ENCODE measurements at regions not wholly inside any gene's neighbourhood (a gene's known extent, or its start where the extent isn't known, plus 50 kb on each side); places are given as distances from the start of the nearest gene placed in this dataset.

DNA sequence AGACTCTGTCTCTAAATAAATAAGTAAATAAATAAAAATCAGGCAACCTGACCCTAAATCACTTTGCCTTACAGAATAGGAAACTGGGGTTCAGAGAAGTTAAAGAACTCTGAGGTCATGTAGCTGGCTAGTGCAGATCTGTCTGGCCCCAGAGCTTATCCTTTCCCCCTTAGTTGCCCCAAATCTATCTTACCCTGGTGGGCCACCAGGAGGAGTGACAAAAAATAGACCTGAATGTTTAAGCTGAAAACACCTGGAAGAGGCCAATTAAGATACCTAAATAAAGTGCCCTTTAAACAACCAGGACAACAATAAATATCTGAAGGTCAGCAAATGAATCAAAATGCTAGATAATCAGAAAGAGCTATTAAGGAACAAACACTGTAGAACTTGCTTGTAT, 59.7 kb downstream of the TEX35 start:
- Mint-ChIP-seq H3K9me3 (peaks cover 5% of the 10 kb centered on the region), H3K36me3 (peaks cover 26% of the 10 kb centered on the region), H3K27ac (peak overlapping the region; percentile 33), H3K4me3 (peak overlapping the region; percentile 47), H3K27me3 (no peaks in the 10 kb centered on the region), H3K4me1 (peaks cover 49% of the 10 kb centered on the region)
- no peak for ATAC-seq (ENCODE audit: low read depth)
- no peak for DNase-seq (ENCODE audit: low spot score in 2 of 2)

DNA sequence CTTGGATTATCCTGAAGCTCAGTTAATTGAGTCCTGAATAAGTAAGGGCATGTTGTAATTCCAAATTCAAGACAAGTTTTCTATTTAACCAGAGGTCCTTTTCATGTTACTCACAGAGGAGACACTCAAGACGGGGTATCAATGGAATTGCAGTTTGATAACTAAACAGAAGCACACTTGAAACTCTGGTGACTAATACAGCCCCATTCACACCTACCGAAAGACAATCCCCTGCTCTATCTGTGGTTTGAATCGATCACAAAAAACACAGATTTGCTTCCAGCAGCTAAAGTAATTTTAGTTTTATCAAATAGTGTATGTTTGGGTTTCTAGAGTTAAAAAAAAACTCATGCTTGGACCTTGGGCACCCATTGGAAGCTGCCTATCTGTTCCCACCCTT, 60.4 kb downstream of the TEX35 start:
- H3K4me1 Mint-ChIP-seq: peaks cover 52% of the 10 kb centered on the region
- peaks cover 21% of the 10 kb centered on the region for H3K36me3 Mint-ChIP-seq
- no peaks in the 10 kb centered on the region for H3K27me3 Mint-ChIP-seq
- H3K4me3 Mint-ChIP-seq: no peak overlapping the region
- ATAC-seq (ENCODE audit: low read depth): no peak
- H3K27ac Mint-ChIP-seq: peak overlapping the region; percentile 33
- no peak for DNase-seq (ENCODE audit: low spot score in 2 of 2)
- H3K9me3 Mint-ChIP-seq: peaks cover under 1% of the 10 kb centered on the region

DNA sequence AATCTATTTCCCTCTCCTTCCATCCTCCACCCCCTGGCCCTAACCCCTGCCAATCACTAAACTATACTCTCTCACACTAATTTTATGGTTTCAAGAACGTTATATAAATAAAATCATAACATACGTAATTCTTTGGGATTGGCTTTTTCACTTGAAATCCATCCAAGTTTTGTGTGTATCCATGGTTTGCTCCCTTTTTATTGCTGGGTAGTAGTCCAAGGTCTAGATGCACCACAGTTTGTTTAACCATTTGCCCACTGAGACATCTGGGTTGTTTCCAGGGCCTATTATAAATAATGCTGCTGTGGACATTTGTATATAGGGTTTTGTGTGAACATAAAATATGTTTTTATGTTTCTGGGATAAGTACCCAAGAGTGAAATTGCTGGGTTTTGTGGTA, 61.4 kb downstream of the TEX35 start:
- Mint-ChIP-seq H3K4me1 (peaks cover 56% of the 10 kb centered on the region), H3K9me3 (no peaks in the 10 kb centered on the region), H3K27me3 (no peaks in the 10 kb centered on the region), H3K27ac (peak overlapping the region; percentile 33), H3K4me3 (no peak overlapping the region), H3K36me3 (peaks cover 16% of the 10 kb centered on the region)
- no peak for ATAC-seq (ENCODE audit: low read depth)
- DNase-seq (ENCODE audit: low spot score in 2 of 2): no peak

DNA sequence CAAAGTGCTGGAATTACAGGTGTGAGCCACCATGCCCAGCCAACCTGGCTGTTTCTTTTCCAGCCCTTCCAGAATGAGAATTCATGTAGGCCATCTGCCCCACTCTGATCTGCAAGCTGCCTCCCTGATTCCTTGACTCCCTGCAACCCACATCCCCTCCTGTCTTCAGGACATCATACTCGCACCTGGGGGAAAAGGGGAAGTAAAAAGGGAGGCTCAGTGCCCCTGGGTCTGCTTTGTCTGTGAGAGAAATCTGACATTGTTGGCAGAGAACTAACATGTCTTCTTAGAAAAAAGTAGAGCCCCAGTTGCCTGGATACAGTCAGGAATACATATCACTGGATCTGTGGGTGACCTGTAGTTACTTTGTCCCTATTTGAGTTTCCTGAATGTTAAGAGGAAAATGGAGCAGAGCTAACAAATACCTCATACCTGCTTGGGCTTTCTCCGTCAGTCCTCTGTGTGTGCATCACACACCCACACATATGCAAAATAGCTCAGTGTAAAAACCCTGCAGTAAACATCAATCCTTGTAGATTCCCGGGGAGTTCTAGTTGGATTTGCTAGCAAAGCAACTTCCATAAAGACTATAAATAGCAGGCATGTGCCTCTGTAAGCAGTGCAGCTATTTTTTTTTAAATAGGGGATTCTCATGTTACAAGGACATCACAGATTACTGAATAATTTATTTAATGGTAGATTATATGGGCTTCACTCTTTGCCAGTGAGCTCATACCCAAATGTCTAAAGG, 62.9 kb downstream of the TEX35 start:
- Mint-ChIP-seq H3K9me3 (no peaks in the 10 kb centered on the region), H3K4me1 (peaks cover 63% of the 10 kb centered on the region), H3K27me3 (no peaks in the 10 kb centered on the region), H3K27ac (peak overlapping the region; percentile 98), H3K36me3 (peaks cover 10% of the 10 kb centered on the region), H3K4me3 (peak overlapping the region; percentile 65)
- ATAC-seq (ENCODE audit: low read depth): peak; percentile 67
- peak; percentile 36 to 45 for DNase-seq (ENCODE audit: low spot score in 2 of 2)

DNA sequence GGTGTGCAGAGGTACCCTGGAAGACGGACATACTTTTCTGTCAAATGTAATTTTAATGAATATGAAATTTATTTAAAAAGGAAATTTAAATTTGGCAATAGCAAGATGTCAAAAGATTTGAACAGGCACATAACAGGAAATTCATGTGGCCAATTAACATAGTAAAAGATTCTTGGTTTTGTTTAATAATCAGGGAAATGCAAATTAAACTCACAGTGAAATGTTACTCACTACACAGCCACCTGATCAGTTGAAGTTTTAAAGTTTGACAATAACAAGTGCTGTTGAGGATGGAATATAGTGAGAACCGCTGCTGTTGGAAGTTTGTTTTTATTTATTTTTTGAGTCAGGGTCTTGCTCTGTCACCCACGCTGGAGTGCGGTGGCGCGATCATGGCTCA, 63.9 kb downstream of the TEX35 start:
- Mint-ChIP-seq H3K27ac (peak overlapping the region; percentile 98), H3K9me3 (no peaks in the 10 kb centered on the region), H3K36me3 (peaks cover 9% of the 10 kb centered on the region), H3K4me1 (peaks cover 71% of the 10 kb centered on the region), H3K4me3 (no peak overlapping the region), H3K27me3 (no peaks in the 10 kb centered on the region)
- no peak for DNase-seq (ENCODE audit: low spot score in 2 of 2)
- no peak for ATAC-seq (ENCODE audit: low read depth)

DNA sequence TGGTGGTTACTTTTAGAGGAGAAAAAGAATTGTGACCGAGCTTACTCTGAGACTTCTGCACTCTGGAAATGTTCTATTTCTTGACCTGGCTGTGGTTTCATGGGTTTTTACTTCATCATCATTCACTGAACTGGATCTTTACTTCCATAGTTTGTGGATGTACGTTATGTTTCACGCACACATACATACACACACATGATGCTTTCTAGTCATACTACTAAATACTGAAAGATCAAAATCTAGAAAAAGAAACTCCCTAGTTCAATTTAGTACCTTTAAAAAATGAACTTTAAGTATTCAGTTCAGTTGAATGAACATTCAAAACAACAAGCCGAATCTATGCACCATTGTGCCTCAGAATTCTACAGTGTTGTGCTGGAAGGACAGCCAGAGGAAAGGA, 65.0 kb downstream of the TEX35 start:
- ATAC-seq (ENCODE audit: low read depth) (no peak), DNase-seq (ENCODE audit: low spot score in 2 of 2) (no peak)
- no peaks in the 10 kb centered on the region for H3K9me3 Mint-ChIP-seq
- peaks cover 77% of the 10 kb centered on the region for H3K4me1 Mint-ChIP-seq
- peak overlapping the region; percentile 98 for H3K27ac Mint-ChIP-seq
- peaks cover 6% of the 10 kb centered on the region for H3K36me3 Mint-ChIP-seq
- H3K27me3 Mint-ChIP-seq: no peaks in the 10 kb centered on the region
- H3K4me3 Mint-ChIP-seq: peak overlapping the region; percentile 40

DNA sequence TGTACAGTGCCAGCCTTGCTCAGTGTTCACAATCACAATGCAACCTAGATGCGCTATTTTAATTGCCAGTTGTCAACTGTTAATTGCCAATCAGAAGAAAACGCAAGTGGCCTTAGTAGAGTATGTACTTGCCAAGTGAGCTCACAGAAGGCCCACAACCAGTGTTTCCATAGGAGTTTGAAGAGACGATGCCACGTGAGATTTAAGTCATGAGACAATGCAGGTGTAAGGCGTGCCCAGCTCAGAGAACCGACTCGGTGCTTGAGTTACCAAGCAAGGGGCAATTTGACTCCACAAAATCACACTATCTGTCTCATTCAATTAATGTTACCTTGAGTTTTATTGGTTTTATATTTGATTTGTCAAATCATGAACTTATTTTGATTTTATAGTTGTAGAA, 65.6 kb downstream of the TEX35 start:
- no peaks in the 10 kb centered on the region for H3K27me3 Mint-ChIP-seq
- H3K36me3 Mint-ChIP-seq: peaks cover 7% of the 10 kb centered on the region
- ATAC-seq (ENCODE audit: low read depth): peak; percentile 26
- peaks cover 76% of the 10 kb centered on the region for H3K4me1 Mint-ChIP-seq
- peak overlapping the region; percentile 98 for H3K27ac Mint-ChIP-seq
- DNase-seq (ENCODE audit: low spot score in 2 of 2): peak in 1 of 2 donors; percentile 42
- no peaks in the 10 kb centered on the region for H3K9me3 Mint-ChIP-seq
- peak overlapping the region; percentile 60 for H3K4me3 Mint-ChIP-seq

DNA sequence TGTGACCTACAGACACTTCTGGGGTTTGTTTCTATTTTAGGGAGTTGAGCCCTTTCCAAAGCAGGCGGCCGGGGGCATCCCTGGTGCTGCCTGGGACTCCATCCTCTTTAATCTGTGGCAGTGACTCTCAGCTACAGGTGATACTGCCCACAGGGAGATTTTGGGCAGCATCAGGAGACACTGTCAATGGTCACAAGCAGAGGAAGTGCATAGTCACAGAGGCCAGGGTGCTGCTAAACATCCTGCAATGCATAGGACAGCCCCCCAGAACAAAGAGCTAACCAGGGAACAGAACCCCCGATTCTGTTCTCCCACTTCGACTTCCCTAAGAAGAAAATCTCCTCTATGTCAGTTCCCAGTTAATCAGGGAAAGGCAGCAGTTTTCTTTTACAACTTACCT, 66.2 kb downstream of the TEX35 start:
- Mint-ChIP-seq H3K4me3 (peak overlapping the region; percentile 77), H3K27ac (peak overlapping the region; percentile 98), H3K27me3 (no peaks in the 10 kb centered on the region), H3K4me1 (peaks cover 76% of the 10 kb centered on the region), H3K9me3 (no peaks in the 10 kb centered on the region), H3K36me3 (peaks cover 9% of the 10 kb centered on the region)
- DNase-seq (ENCODE audit: low spot score in 2 of 2) (no peak), ATAC-seq (ENCODE audit: low read depth) (no peak)

DNA sequence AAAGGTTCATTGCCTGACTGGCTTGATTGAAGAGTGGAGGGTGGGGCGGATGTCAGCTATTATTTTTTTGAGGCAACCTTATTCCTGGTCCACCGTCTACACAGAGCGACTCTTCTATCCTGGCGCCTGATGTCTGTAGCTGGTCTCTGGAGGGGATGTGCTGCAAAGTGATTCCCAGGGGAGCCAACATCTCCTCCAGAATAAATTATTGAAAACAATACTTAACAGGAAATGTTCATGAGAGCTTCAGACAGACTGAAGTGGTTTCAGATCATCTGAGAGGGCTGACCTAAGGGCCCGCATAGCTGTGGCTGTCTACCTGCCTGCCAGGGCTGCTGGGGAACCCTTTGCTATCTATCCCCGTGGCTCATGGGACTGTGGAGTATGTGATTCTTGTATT, 66.7 kb downstream of the TEX35 start:
- H3K36me3 Mint-ChIP-seq: peaks cover 9% of the 10 kb centered on the region
- peak in 1 of 2 donors; percentile 33 for DNase-seq (ENCODE audit: low spot score in 2 of 2)
- ATAC-seq (ENCODE audit: low read depth): peak; percentile 46
- H3K4me3 Mint-ChIP-seq: peak overlapping the region; percentile 77
- peak overlapping the region; percentile 98 for H3K27ac Mint-ChIP-seq
- no peaks in the 10 kb centered on the region for H3K27me3 Mint-ChIP-seq
- H3K4me1 Mint-ChIP-seq: peaks cover 73% of the 10 kb centered on the region
- no peaks in the 10 kb centered on the region for H3K9me3 Mint-ChIP-seq

DNA sequence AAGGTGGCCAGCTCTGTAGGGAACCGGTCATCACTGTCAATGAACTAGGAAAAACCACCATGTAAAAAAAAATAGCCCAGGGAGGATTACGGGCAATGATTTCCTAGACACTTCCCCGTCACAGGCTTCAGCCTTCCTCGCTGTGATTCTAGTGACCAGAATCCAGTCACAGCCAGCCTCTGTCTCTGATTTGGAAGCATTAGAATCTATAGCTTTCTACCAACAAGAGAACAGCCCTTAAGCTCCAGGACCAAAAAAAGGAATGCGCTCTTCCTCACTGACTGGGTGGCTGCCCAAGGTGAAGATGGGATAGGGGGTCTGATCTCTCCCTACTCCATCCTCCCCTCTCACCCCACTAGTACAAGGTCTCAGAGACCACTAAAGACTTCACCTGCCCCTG, 67.2 kb downstream of the TEX35 start:
- ATAC-seq (ENCODE audit: low read depth) (no peak), DNase-seq (ENCODE audit: low spot score in 2 of 2) (no peak)
- Mint-ChIP-seq H3K27me3 (no peaks in the 10 kb centered on the region), H3K9me3 (no peaks in the 10 kb centered on the region), H3K4me3 (peak overlapping the region; percentile 77), H3K4me1 (peaks cover 71% of the 10 kb centered on the region), H3K36me3 (peaks cover 9% of the 10 kb centered on the region), H3K27ac (peak overlapping the region; percentile 98)

DNA sequence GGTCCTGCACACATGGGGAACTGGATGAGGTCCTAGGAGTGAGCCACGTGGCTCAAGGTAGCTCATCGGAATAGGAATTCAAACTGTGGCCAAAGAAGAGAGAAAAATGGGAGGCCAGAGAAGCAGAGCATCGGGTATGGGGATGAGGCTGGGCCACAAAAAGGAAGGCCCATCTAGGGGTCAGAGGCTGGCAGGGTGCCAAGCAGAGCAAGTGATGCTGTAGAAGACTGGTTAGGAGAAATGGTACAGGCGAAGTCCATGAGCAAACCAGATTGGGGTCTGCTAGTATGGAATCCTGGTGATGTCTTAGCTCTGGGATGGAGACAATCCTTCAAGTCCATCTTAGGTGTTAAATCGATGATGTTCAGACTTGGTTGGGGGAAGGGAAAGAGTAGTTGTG, 68.0 kb downstream of the TEX35 start:
- ATAC-seq (ENCODE audit: low read depth): no peak
- Mint-ChIP-seq H3K4me3 (peak overlapping the region; percentile 74), H3K27me3 (no peaks in the 10 kb centered on the region), H3K9me3 (no peaks in the 10 kb centered on the region), H3K27ac (peak overlapping the region; percentile 98), H3K4me1 (peaks cover 69% of the 10 kb centered on the region), H3K36me3 (peaks cover 11% of the 10 kb centered on the region)
- DNase-seq (ENCODE audit: low spot score in 2 of 2): no peak

DNA sequence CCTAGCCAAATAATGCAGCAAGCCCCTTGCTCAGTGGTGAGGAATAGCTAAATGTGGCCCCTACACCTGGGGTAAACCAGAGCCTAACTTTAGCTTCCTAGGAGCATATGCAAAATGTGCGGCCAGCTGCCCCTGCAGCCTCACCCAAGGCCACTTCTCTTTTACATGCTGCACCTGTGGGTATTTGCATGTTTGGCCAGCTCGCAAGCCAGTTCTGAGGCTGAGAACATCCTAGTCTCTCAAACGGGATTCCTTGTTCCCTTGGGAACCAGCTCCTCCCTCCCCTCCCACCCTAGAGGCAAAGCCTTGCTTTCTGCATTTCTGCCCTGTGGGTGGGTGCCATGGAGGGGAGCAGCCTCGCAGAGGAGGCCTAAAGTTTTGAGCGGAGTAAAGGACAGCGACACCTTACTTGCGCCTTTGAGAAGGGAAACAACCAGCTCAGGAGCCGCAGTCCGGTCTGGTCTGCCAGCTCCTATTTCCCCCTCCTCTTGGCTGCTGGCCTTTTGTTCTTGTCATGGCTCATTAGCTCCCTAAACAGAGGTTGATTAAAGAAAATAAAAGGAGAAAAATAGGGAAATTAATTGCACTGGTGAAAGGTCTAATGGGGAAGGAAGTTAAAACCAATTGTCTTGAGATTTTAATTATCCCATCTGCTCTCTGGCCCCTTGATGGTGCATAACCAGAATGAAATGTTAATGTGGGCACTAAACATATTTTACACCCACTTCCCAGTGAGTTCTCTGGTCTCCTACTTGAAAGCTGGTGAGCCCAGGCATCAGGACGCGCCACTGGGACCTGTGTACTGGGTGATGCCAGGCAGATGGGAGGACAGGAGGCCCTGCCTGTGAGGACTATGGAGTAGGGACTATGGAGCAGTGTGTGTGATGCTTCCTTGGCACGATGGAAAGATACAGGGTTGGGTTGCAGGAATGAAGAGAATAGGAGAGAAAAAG, 68.7 kb downstream of the TEX35 start:
- peak overlapping the region; percentile 98 for H3K27ac Mint-ChIP-seq
- H3K27me3 Mint-ChIP-seq: no peaks in the 10 kb centered on the region
- H3K9me3 Mint-ChIP-seq: no peaks in the 10 kb centered on the region
- peak overlapping the region; percentile 74 for H3K4me3 Mint-ChIP-seq
- H3K36me3 Mint-ChIP-seq: peaks cover 13% of the 10 kb centered on the region
- DNase-seq (ENCODE audit: low spot score in 2 of 2) (peak; percentile 48 to 49), ATAC-seq (ENCODE audit: low read depth) (peak; percentile 76)
- H3K4me1 Mint-ChIP-seq: peaks cover 65% of the 10 kb centered on the region

DNA sequence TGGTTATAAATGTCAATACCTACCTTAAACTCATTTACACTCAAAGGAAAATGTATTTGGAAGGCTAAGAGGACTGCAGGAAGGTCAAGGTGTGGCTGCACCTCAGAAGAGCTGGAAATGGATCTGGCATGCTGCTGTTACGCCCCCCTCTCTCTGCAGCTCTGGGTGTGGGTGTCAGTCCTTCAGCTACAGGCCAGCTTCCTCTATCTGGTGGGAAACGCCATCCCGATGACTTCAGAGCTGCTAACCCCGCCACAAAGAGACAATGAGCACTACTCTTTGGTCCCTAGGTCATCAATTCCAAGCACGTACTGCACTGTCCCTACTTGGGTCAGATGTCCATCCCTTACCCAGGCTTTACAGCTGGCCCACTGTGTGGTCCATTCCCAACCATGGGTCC, 74.2 kb downstream of the TEX35 start:
- Mint-ChIP-seq H3K36me3 (peaks cover 39% of the 10 kb centered on the region), H3K4me3 (no peak overlapping the region), H3K4me1 (peaks cover 57% of the 10 kb centered on the region), H3K27me3 (no peaks in the 10 kb centered on the region), H3K27ac (no peak overlapping the region), H3K9me3 (peaks cover 1% of the 10 kb centered on the region)
- ATAC-seq (ENCODE audit: low read depth) (no peak), DNase-seq (ENCODE audit: low spot score in 2 of 2) (no peak)

DNA sequence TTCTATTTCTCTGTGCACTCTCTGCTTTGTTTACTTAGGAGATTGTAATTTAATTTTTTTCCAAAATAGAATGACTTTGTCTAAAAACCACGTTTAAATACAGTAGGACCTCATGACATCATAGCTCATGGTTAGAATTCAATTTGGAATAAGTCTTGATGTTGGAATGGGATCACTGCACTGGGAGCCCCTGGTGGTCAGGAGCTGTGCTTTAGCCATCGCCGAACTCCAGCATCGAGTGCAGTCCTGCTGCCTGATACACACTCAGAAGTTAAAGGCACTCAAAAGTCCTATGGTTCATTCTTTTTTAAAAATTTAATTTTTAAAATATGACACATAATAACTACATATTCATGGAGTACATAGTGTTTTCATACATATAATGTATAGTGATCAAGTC, 75.1 kb downstream of the TEX35 start:
- peaks cover 1% of the 10 kb centered on the region for H3K9me3 Mint-ChIP-seq
- peak overlapping the region; percentile 70 for H3K27ac Mint-ChIP-seq
- DNase-seq (ENCODE audit: low spot score in 2 of 2) (no peak), ATAC-seq (ENCODE audit: low read depth) (no peak)
- H3K36me3 Mint-ChIP-seq: peaks cover 39% of the 10 kb centered on the region
- H3K27me3 Mint-ChIP-seq: no peaks in the 10 kb centered on the region
- H3K4me1 Mint-ChIP-seq: peaks cover 52% of the 10 kb centered on the region
- H3K4me3 Mint-ChIP-seq: no peak overlapping the region

Data from memory B cell (primary cell).